ENCODE measurements at regions not wholly inside any gene's neighbourhood (a gene's known extent, or its start where the extent isn't known, plus 50 kb on each side); places are given as distances from the start of the nearest gene placed in this dataset.

- ATAC-seq (no peak), FAIRE-seq (no peak), DNase-seq (ENCODE audit: low spot score) (no peak)
- H2AFZ ChIP-seq (ENCODE audit: low read length), result no peak overlapping the region
- H3K9ac ChIP-seq (ENCODE audit: insufficient read depth, low read depth, low read length), result no peak overlapping the region
- H3K36me3 ChIP-seq (replicated peaks in 1 of 2; ENCODE audit: control insufficient read depth in 1 of 2, insufficient read depth in 2 of 2, low read length in 2 of 2), result no peaks in the 10 kb centered on the region
- in situ Hi-C loops (cut with HindIII; ENCODE audit: extremely low pct_ligation_motif_present, low pct_unique_long_range_greater_than_20kb) (no loop called here), intact Hi-C loops (cut with micrococcal nuclease; ENCODE audit: unreplicated experiment) (no loop called here)
- H3K27ac ChIP-seq (ENCODE audit: extremely low read length, insufficient read depth, low read length), result no peak overlapping the region
- H3K4me1 ChIP-seq (ENCODE audit: insufficient read depth, low read length), result peaks cover 23% of the 10 kb centered on the region
- H3K79me2 ChIP-seq (ENCODE audit: insufficient read depth, low read length), result no peaks in the 10 kb centered on the region
- no peak overlapping the region for H3K4me3 ChIP-seq (replicated peaks in 1 of 3; ENCODE audit: insufficient read depth in 1 of 3, low read depth in 2 of 3, low read length in 3 of 3)
- no peaks in the 10 kb centered on the region for H4K20me1 ChIP-seq (ENCODE audit: insufficient read depth, low read length)
- CTCF ChIA-PET (ENCODE audit: low intra/inter-chr PET ratio, low total read pairs), result no interaction called here
- H3K4me2 ChIP-seq (ENCODE audit: low read depth, low read length), result no peak overlapping the region
- POLR2A ChIA-PET, result no interaction called here
- WGBS (ENCODE audit: low lambda C conversion rate), result 96% methylated on average over 4 of the region's 26 CpGs
- H3K27me3 ChIP-seq (ENCODE audit: control insufficient read depth in 1 of 2, insufficient read depth in 2 of 2, low read length in 2 of 2), result no peaks in the 10 kb centered on the region
- peaks cover 24% of the 10 kb centered on the region for H3K9me3 ChIP-seq (ENCODE audit: low read length)
- TF ChIP-seq ZNF138 (CRISPR knock-in tag; IDR thresholded peaks at IDR 0.05; ENCODE audit: low read depth) (no peak), PCBP1 (IDR thresholded peaks at IDR 0.05; ENCODE audit: borderline replicate concordance, low read depth, low read length) (no peak), HOXA9 (CRISPR knock-in tag; IDR thresholded peaks at IDR 0.05; ENCODE audit: borderline replicate concordance) (no peak), HDAC1 (CRISPR knock-in tag; IDR thresholded peaks at IDR 0.05) (no peak), GPN1 (CRISPR knock-in tag; IDR thresholded peaks at IDR 0.05; ENCODE audit: borderline replicate concordance) (no peak), CREM (IDR thresholded peaks at IDR 0.05) (no peak), CREM (CRISPR knock-in tag; IDR thresholded peaks at IDR 0.05) (no peak), PHF21A (CRISPR knock-in tag; IDR thresholded peaks at IDR 0.05) (no peak), MTA1 (CRISPR knock-in tag; IDR thresholded peaks at IDR 0.05; ENCODE audit: borderline replicate concordance) (no peak), TGIF2 (CRISPR knock-in tag; IDR thresholded peaks at IDR 0.05) (no peak), CEBPB (IDR thresholded peaks at IDR 0.05; ENCODE audit: borderline replicate concordance, low read depth, low read length) (no peak), HMGXB3 (CRISPR knock-in tag; IDR thresholded peaks at IDR 0.05; ENCODE audit: borderline replicate concordance) (no peak), KDM3A (CRISPR knock-in tag; IDR thresholded peaks at IDR 0.05; ENCODE audit: low read depth) (no peak), RFX1 (IDR thresholded peaks at IDR 0.05) (no peak), ZFP41 (CRISPR knock-in tag; IDR thresholded peaks at IDR 0.05; ENCODE audit: borderline replicate concordance) (no peak), ATF5 (CRISPR knock-in tag; IDR thresholded peaks at IDR 0.05; ENCODE audit: low read depth) (no peak), NFE2 (CRISPR knock-in tag; IDR thresholded peaks at IDR 0.05) (no peak), ZNF788 (CRISPR knock-in tag; IDR thresholded peaks at IDR 0.05; ENCODE audit: borderline replicate concordance) (no peak)
- BruUV-seq (replicated peaks), result no TSS peak
Observed at GRCh38 chr7:149713731-149714068, 59.7 kb downstream of the ZNF467 start.

All from HepG2 (cell line).